ENCODE measurements at regions not wholly inside any gene's neighbourhood (a gene's known extent, or its start where the extent isn't known, plus 50 kb on each side); places are given as distances from the start of the nearest gene placed in this dataset.

- TF ChIP-seq CTCF (IDR thresholded peaks at IDR 0.05) (no peak), POLR2AphosphoS5 (IDR thresholded peaks at IDR 0.05; ENCODE audit: insufficient read depth in 1 of 2, low read depth in 1 of 2) (no peak)
These were observed 328.5 kb upstream of the PPP2R3A start for GRCh38 chr3:135637013-135637412.
